Stimulated activated naive CD8-positive, alpha-beta T cell treated with anti-CD3 and anti-CD28 coated beads, Interleukin-15, amount 100 ng/mL, for 72 hours (primary cell): ENCODE measurements at regions not wholly inside any gene's neighbourhood (a gene's known extent, or its start where the extent isn't known, plus 50 kb on each side); places are given as distances from the start of the nearest gene placed in this dataset.
"Not testable (repeated sequence)": the region's sequence is repeated elsewhere in the genome, so short reads cannot be mapped to it uniquely, and the experiment has no call there.

Source experiments
- ATAC-seq: fragments of 150-1000 bp; cut with Tn5 transposase; 2 replicates; pipeline ENCODE4 v1.10.0; 2021; ENCODE audit warnings: mild to moderate bottlenecking, moderate library complexity
- DNase-seq, 2 donors: peaks; one replicate each; pipeline ENCODE4 v3.0.0; 2021 to 2022
- H3K27ac Mint-ChIP-seq, 2 donors: one replicate each; pipeline ENCODE4 v1.8.0; 2022; ENCODE audit warnings: mild to moderate bottlenecking in 2 of 2, mixed read lengths in 2 of 2, moderate library complexity in 2 of 2
- H3K27me3 Mint-ChIP-seq: one replicate; pipeline ENCODE4 v1.8.0; 2022; ENCODE audit warnings: mixed read lengths
- H3K4me1 Mint-ChIP-seq: one replicate; pipeline ENCODE4 v1.8.0; 2022; ENCODE audit warnings: mild to moderate bottlenecking, mixed read lengths
- H3K4me3 Mint-ChIP-seq, 2 donors: one replicate each; pipeline ENCODE4 v1.8.0; 2022; ENCODE audit warnings: mild to moderate bottlenecking in 2 of 2, mixed read lengths in 2 of 2, moderate library complexity in 1 of 2
- H3K9me3 Mint-ChIP-seq, 2 donors: one replicate each; pipeline ENCODE4 v1.8.0; 2022; ENCODE audit warnings: mixed read lengths in 2 of 2

DNA sequence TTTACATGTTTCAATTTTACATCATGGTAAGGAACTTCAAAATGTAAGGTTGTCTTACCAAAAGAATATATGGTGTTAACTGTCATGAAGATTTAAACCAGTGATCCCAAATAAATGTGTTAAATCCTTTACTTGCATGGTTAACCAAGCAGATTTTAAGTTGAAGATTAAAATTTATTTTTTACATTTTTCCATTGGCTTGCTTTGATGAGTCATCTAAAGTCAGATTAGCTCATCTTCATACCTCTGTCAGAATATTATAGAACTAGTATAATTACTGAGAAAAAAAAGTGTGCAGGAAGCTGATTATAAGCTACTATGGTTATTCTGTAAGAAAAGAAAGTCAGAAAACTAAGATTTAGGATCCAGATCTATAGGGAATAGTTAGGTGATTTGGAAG, 95.3 kb upstream of the DPH5 start:
- Mint-ChIP-seq H3K27ac (peak overlapping the region in 1 of 2 donors; percentile 69), H3K4me3 (peak overlapping the region; percentile 44 to 54), H3K9me3 (no peaks in the 10 kb centered on the region), H3K4me1 (peaks cover 58% of the 10 kb centered on the region), H3K27me3 (no peaks in the 10 kb centered on the region)
- no peak for ATAC-seq
- DNase-seq, result no peak

DNA sequence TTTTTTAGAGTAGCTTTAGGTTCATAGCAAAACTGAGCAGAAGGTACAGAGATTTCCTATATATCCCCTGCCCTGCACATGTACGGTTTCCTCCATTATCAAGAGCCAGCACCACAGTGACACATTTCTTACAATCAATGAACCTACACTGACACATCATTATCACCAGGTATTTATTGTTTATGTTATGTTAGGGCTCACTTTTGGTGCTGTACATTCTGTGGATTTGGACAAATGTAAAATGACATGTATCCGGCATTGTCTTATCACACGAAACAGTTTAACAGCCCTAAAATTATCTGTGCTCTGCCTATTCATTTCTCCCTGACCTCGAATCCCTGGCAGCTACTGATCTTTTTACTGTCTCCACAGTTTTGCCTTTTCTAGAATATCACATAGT, 93.7 kb upstream of the DPH5 start:
- no peak overlapping the region for H3K27ac Mint-ChIP-seq

DNA sequence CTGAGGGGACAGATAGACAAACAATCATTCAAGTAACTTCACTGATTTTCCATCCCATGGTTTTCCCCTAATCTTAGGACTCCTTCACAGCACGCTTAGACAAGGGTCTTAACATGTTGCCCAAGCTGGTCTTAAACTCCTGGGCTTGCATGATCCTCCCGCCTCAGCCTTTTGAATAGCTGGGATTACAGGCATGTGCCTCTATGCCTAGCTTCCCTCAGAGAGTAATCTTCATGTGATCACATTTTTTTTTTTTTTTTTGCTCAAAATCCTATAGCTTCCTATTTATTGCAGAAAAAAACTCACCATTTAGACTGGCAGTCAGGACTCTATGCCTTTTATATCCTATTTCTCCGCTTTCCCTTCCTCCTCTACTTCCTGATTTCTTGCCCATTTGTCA, 90.4 kb upstream of the DPH5 start:
- no peak overlapping the region for H3K4me3 Mint-ChIP-seq
- DNase-seq (no peak), ATAC-seq (no peak)
- H3K27ac Mint-ChIP-seq, result no peak overlapping the region
- H3K9me3 Mint-ChIP-seq, result peaks cover 0 to 11% of the 10 kb centered on the region in 2 donors
- H3K4me1 Mint-ChIP-seq, result peaks cover 53% of the 10 kb centered on the region
- H3K27me3 Mint-ChIP-seq, result no peaks in the 10 kb centered on the region

More for the DNA sequence above, 93.7 kb upstream of the DPH5 start:
- DNase-seq (no peak), ATAC-seq (no peak)
- no peaks in the 10 kb centered on the region for H3K9me3 Mint-ChIP-seq
- no peak overlapping the region for H3K4me3 Mint-ChIP-seq
- H3K4me1 Mint-ChIP-seq, result peaks cover 56% of the 10 kb centered on the region
- no peaks in the 10 kb centered on the region for H3K27me3 Mint-ChIP-seq

DNA sequence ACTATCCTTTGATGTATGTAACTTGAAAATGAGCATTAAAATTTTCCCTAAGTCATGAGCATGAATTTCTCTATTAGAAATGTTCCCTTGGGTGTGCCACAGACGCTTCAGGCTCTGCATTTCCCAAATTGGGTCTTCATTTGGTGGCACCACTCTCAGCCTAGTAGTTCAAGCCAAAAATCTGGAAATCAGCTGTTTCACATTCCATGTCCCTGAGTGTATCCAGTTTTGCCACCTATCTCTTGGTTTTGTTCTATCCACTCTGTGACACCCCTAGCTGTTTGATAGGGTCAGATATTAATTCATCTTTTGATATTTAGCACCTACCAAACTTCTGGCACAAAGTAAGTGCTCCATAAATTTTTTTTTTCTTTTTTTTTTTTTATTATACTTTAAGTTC, 89.5 kb upstream of the DPH5 start:
- Mint-ChIP-seq H3K4me1 (peaks cover 53% of the 10 kb centered on the region), H3K27me3 (no peaks in the 10 kb centered on the region), H3K9me3 (peaks cover 9 to 16% of the 10 kb centered on the region in 2 donors), H3K27ac (no peak overlapping the region), H3K4me3 (no peak overlapping the region)
- DNase-seq, result no peak
- ATAC-seq, result no peak

DNA sequence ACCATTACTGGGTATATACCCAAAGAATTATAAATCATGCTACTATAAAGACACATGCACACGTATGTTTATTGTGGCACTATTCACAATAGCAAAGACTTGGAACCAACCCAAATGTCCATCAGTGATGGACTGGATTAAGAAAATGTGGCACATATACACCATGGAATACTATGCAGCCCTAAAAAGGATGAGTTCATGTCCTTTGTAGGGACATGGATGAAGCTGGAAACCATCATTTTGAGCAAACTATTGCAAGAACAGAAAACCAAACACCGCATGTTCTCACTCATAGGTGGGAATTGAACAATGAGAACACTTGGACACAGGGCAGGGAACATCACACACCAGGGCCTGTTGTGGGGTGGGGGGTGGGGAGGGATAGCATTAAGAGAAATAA, 88.5 kb upstream of the DPH5 start:
- H3K27ac Mint-ChIP-seq, H3K27me3 Mint-ChIP-seq, DNase-seq, ATAC-seq, H3K4me3 Mint-ChIP-seq: not testable (repeated sequence)
- Mint-ChIP-seq H3K9me3 (peaks cover 13 to 20% of the 10 kb centered on the region in 2 donors), H3K4me1 (peaks cover 50% of the 10 kb centered on the region)

DNA sequence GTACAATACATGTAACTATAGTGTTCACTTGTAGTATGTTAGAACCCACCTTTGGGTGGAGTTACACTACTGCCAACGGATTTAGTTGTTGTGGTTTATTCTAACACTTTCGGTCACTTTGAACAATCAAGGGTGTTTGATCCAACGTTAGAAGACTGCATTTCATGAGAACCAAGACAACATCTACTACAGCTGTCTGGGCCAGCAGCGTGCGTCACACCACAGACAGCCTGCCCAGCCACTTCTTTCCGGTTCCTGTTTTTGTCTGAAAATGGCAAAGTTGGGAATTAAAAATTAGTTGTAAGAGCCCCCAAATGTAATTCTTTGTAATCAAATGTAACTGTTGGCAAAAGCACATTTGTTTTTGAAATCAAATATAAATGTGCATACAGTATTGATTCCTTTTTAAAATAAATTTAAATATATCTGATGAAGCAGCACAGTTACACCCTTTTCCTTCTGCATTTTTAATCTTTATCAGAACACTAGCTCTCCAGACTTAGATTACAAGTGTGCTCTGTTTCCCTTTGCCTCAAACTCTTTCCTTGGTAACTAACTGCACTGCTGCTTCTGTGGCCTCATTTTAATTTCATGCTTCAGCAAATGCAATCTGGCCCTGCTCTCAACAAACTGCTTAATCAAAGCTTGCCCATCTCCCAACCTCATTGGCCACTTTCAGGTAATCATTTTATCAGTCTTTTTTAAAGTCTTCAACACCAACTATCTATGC, 86.6 kb upstream of the DPH5 start:
- no peaks in the 10 kb centered on the region for H3K27me3 Mint-ChIP-seq
- ATAC-seq (peak; percentile 98), DNase-seq (peak; percentile 57 to 64)
- peaks cover 60% of the 10 kb centered on the region for H3K4me1 Mint-ChIP-seq
- H3K9me3 Mint-ChIP-seq, result peaks cover 13 to 24% of the 10 kb centered on the region in 2 donors
- H3K27ac Mint-ChIP-seq, result peak overlapping the region; percentile 27 to 95
- peak overlapping the region; percentile 55 to 73 for H3K4me3 Mint-ChIP-seq

DNA sequence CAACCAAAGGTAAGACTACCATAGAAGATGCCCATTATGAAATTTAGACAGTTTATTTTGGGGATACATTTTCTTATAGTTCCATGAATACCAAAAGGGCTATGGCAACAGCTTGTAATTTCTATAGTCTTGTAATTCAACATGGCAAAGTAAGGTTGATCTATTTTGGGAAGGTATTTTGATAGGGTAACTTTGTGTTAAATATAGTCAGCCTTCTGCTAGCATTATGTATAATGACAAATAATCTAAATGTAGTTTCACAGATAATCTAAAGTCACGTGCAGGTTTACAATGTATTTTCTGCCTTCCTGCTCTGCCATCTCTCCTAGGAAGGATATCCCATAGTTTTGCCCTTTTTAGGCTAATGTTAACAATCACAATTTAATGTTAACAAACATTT, 85.9 kb upstream of the DPH5 start:
- Mint-ChIP-seq H3K4me3 (peak overlapping the region; percentile 30 to 49), H3K27ac (peak overlapping the region in 1 of 2 donors; percentile 37), H3K27me3 (no peaks in the 10 kb centered on the region), H3K4me1 (peaks cover 62% of the 10 kb centered on the region), H3K9me3 (peaks cover 13 to 24% of the 10 kb centered on the region in 2 donors)
- ATAC-seq (no peak), DNase-seq (no peak)

DNA sequence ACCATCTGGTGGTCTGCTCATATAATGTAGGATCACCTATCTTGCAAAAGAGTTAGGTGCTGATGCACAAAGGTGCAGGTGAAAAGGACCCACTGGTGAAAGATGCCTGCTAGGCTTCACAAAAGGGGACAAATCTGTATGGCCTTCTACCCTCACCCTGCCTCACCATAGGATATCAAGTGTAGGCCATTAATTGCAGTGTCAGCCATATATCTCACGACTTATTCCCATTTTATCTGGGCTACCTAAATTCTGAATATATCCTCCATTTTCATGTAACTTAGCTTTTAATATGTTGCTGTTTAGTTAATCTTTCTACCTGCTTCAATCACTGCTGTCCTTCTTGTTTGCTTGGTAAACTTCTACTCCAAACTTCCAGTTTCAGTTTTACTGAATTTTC, 84.2 kb upstream of the DPH5 start:
- Mint-ChIP-seq H3K4me3 (no peak overlapping the region), H3K9me3 (peaks cover 13 to 24% of the 10 kb centered on the region in 2 donors), H3K27me3 (no peaks in the 10 kb centered on the region), H3K27ac (no peak overlapping the region), H3K4me1 (peaks cover 53% of the 10 kb centered on the region)
- ATAC-seq (no peak), DNase-seq (no peak)

DNA sequence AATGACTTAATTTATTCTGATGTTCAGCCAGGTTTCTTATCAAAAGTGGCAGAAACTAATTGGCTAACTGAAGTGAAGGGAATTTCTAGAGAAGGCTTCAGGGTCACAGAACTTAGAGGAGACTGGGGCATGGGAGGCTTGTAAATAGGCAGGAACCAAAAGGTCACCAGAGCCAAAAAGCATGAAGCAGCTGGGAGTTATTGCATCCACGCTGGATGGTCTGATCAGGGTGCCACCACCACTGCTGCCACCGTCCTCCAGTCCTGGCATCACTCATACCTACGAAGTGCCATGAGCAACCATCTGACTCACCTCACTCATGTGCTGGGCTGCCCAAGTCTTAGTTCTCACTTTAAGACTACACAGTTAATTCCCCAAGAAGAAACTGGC, 82.5 kb upstream of the DPH5 start:
- Mint-ChIP-seq H3K4me1 (peaks cover 53% of the 10 kb centered on the region), H3K4me3 (no peak overlapping the region), H3K27ac (peak overlapping the region in 1 of 2 donors; percentile 88), H3K27me3 (no peaks in the 10 kb centered on the region), H3K9me3 (peaks cover 13 to 24% of the 10 kb centered on the region in 2 donors)
- DNase-seq (peak in 1 of 2 donors; percentile 26), ATAC-seq (peak; percentile 79)

DNA sequence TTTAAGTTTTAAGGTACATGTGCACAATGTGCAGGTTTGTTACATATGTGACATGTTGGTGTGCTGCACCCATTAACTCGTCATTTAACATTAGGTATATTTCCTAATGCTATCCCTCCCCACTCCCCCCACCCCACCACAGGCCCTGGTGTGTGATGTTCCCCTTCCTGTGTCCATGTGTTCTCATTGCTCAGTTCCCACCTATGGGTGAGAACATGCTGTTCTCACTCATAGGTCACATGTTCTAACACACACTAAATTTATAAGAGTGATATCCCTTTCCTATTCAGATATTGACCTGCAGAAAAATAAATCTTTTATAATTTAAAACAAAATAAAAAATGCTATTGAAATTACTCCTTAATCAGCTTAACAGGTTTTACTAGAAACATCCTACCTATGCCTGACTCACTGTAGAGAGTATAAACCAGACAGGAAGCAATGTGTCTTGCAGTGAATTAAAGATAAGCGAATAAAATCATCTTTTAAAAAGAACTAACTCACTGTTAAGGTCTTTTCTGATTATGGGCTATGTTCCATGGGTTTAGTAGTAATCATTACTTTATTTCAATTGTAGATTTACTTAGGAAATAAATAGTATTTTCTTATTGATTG, 82.0 kb upstream of the DPH5 start:
- ATAC-seq, result no peak
- peak overlapping the region in 1 of 2 donors; percentile 88 for H3K27ac Mint-ChIP-seq
- H3K4me1 Mint-ChIP-seq, result peaks cover 48% of the 10 kb centered on the region
- DNase-seq, result no peak
- H3K9me3 Mint-ChIP-seq, result peaks cover 13 to 21% of the 10 kb centered on the region in 2 donors
- H3K27me3 Mint-ChIP-seq, result no peaks in the 10 kb centered on the region
- no peak overlapping the region for H3K4me3 Mint-ChIP-seq

DNA sequence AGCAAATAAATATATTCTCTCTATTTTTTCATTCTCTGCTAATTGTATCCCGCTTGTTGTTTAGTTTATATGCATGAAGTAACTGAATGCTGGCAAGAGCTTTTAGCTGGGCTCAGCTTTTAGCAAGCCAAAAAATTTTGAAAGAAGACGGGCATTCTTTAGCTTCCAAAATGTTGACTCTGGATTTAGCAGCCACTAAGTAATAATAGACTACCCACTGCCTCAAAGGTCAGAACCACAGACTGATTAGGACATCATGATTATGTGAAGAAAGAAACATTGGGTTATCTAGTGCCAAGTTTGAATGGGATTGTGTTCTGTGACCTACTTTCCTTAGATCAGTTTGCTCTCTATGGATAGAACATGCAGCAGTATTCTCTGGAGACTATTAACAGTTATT, 80.3 kb upstream of the DPH5 start:
- H3K27ac Mint-ChIP-seq, result no peak overlapping the region
- H3K27me3 Mint-ChIP-seq, result no peaks in the 10 kb centered on the region
- DNase-seq (no peak), ATAC-seq (no peak)
- H3K4me1 Mint-ChIP-seq, result peaks cover 38% of the 10 kb centered on the region
- peaks cover 12 to 13% of the 10 kb centered on the region in 2 donors for H3K9me3 Mint-ChIP-seq
- H3K4me3 Mint-ChIP-seq, result no peak overlapping the region

DNA sequence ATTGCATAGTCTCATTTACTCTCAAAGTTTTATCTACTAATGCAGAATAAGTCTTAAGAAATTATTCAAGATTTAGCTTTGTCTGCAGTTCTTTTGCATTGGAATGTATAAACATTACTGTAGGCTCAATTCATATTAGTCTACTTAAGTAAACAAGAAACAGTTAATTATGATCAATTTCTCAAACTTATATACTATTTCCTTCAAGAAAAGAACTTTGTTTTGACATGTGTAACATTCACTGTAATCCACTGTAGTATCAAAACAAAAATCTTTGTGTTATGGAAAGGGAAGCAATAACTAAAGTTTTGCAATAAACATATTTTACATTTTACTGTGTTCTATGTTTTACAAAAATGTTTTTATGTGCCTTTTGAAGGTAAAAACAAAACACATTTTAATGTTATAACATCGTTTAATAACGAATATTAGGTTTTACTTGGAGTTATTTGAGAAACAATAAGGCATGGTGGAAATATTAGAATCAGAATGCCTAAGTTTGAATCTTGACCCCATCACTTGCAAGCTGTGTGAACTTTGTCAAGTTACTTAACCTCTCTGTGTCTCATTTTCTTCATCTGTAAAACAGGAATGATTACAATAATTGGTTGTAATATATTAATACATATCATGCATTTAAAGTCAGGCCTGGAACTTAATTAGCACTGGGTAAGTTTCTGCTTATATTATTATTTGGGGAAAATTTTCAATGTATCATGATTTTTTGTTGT, 77.0 kb upstream of the DPH5 start:
- H3K27me3 Mint-ChIP-seq, result no peaks in the 10 kb centered on the region
- peaks cover 18% of the 10 kb centered on the region for H3K4me1 Mint-ChIP-seq
- no peaks in the 10 kb centered on the region for H3K9me3 Mint-ChIP-seq
- no peak overlapping the region for H3K4me3 Mint-ChIP-seq
- DNase-seq (no peak), ATAC-seq (no peak)
- H3K27ac Mint-ChIP-seq, result no peak overlapping the region

DNA sequence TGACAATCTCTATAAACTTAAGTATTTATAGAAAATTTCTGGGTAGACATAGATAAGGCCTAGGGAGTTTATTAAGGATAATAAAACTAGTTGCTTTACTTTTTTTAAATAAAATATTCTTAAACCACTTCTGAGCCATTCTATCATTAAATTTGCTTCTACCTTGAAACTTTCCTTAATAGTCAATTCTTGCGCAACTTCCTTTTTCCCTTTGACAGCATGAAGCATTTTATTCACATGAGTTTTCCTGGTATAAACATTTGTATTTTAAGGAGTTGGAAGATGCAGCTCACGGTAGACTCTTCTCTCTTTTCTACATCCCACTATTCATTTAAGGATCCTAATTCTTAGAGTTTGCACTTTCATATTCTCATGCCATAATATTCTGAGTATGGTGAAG, 75.8 kb upstream of the DPH5 start:
- H3K27ac Mint-ChIP-seq, result no peak overlapping the region
- peaks cover 15% of the 10 kb centered on the region for H3K4me1 Mint-ChIP-seq
- no peak for ATAC-seq
- H3K4me3 Mint-ChIP-seq, result no peak overlapping the region
- DNase-seq, result no peak
- H3K9me3 Mint-ChIP-seq, result no peaks in the 10 kb centered on the region
- no peaks in the 10 kb centered on the region for H3K27me3 Mint-ChIP-seq

DNA sequence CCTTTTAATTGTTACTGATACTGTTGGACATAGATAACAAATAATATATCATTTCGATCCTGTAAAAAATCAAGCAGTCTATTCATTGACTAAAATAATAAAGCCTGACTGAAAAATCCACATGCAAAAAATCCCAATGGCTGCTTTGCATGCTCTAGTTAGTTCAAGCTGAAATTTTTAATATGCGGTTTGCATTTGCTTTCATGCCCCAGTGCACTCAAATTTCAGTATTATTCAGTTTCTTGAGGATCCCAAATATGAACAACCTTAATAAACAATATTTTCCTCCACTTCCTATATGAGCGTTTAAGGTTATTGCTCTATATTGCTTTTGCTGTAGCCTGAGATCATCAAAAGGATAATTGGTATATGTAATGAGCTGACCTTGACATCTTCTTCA, 75.1 kb upstream of the DPH5 start:
- Mint-ChIP-seq H3K4me1 (peaks cover 13% of the 10 kb centered on the region), H3K9me3 (peaks cover 0 to 2% of the 10 kb centered on the region in 2 donors), H3K4me3 (no peak overlapping the region), H3K27ac (no peak overlapping the region), H3K27me3 (no peaks in the 10 kb centered on the region)
- ATAC-seq (no peak), DNase-seq (no peak)

DNA sequence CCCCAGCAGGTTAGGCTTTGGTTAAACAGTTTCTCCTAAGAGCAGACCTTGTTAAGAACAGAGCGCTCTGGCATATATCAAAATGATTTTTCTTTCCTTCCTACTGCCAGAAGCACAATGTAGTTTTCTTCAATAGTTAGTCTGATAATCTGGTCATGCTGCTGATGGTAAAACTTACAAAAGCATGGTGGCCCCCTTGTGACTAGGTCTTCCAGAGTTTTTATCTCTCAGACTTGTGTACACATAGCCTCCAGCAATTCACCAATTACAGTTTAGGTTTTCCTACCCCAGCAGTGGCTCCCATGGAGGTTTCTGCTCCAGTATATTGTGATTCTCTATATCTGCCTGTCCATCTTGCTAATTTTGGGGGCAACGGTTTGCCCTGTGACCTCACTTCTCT, 73.3 kb upstream of the DPH5 start:
- Mint-ChIP-seq H3K4me1 (peaks cover 13% of the 10 kb centered on the region), H3K27ac (no peak overlapping the region), H3K27me3 (no peaks in the 10 kb centered on the region), H3K4me3 (no peak overlapping the region), H3K9me3 (peaks cover 6 to 14% of the 10 kb centered on the region in 2 donors)
- DNase-seq, result no peak
- ATAC-seq, result no peak

DNA sequence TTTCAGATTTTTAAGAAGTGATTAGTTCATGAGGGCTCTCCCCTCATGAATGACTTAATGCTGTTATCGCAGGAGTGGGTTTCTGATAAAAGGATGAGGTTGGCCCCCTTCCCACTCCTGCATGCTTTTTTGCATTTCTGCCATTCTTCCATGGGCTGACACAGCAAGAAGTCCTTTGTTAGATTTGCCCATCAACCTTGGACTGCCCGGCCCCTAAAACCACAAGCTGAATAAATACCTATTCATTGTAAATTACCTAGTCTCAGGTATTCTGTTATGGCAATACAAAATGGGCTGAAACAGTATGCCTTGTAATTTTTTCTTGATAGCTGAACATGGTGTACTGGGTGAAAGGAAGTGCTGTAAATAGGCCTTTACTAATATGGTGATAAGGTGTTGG, 72.7 kb upstream of the DPH5 start:
- peaks cover 14% of the 10 kb centered on the region for H3K4me1 Mint-ChIP-seq
- no peaks in the 10 kb centered on the region for H3K27me3 Mint-ChIP-seq
- no peak for DNase-seq
- H3K27ac Mint-ChIP-seq, result no peak overlapping the region
- ATAC-seq, result no peak
- H3K9me3 Mint-ChIP-seq, result peaks cover 6 to 14% of the 10 kb centered on the region in 2 donors
- H3K4me3 Mint-ChIP-seq, result no peak overlapping the region
